SIG-M5 treated with dmso at 0.1 percent for 504 hours (cell line): ENCODE measurements at regions not wholly inside any gene's neighbourhood (a gene's known extent, or its start where the extent isn't known, plus 50 kb on each side); places are given as distances from the start of the nearest gene placed in this dataset.
A peak's percentile ranks its signal among the peaks of the same experiment; 100 is the strongest.

Experiments
- DNase-seq: peaks from one replicate; lab custom pipeline; 2025; ENCODE audit not compliant: unreplicated experiment; lab: John Stamatoyannopoulos, UW

GRCh38 chr15:93250950-93251349 lies 161.9 kb upstream of the RGMA start:
- no peak for DNase-seq

GRCh38 chr15:93250209-93250608 lies 161.2 kb upstream of the RGMA start:
- peak; percentile 63 for DNase-seq

- no peak for DNase-seq
Observed at GRCh38 chr15:93249623-93250022, 160.6 kb upstream of the RGMA start.

- DNase-seq = peak; percentile 83
Observed at GRCh38 chr15:93247466-93248121, 158.6 kb upstream of the RGMA start.

GRCh38 chr15:93246266-93247242 lies 157.5 kb upstream of the RGMA start:
- no peak for DNase-seq

GRCh38 chr15:93245661-93246042 lies 156.6 kb upstream of the RGMA start:
- DNase-seq = no peak

GRCh38 chr15:93244696-93245660 lies 156.0 kb upstream of the RGMA start:
- no peak for DNase-seq

GRCh38 chr15:93243573-93243972 lies 154.6 kb upstream of the RGMA start:
- DNase-seq = no peak

- no peak for DNase-seq
Observed at GRCh38 chr15:93241696-93242585, 152.9 kb upstream of the RGMA start.

GRCh38 chr15:93239993-93240392 lies 151.0 kb upstream of the RGMA start:
- DNase-seq = no peak

GRCh38 chr15:93239591-93239990 lies 150.6 kb upstream of the RGMA start:
- no peak for DNase-seq

GRCh38 chr15:93238641-93239040 lies 149.6 kb upstream of the RGMA start:
- no peak for DNase-seq

GRCh38 chr15:93235926-93236780 lies 147.1 kb upstream of the RGMA start:
- DNase-seq = peak; percentile 88

- no peak for DNase-seq
Observed at GRCh38 chr15:93235269-93235668, 146.3 kb upstream of the RGMA start.

GRCh38 chr15:93233710-93234109 lies 144.7 kb upstream of the RGMA start:
- no peak for DNase-seq

- DNase-seq = no peak
Observed at GRCh38 chr15:93232845-93233244, 143.8 kb upstream of the RGMA start.

- DNase-seq = no peak
Observed at GRCh38 chr15:93231994-93232393, 143.0 kb upstream of the RGMA start.

- DNase-seq = no peak
Observed at GRCh38 chr15:93231261-93231925, 142.4 kb upstream of the RGMA start.

GRCh38 chr15:93228546-93228945 lies 139.5 kb upstream of the RGMA start:
- DNase-seq = no peak
